HEK293 (cell line): ENCODE measurements at regions not wholly inside any gene's neighbourhood (a gene's known extent, or its start where the extent isn't known, plus 50 kb on each side); places are given as distances from the start of the nearest gene placed in this dataset.

Source experiments
- CTCF ChIA-PET: fragments of 350-600 bp; formaldehyde crosslinking; extraction: SDS; loops from one replicate; lab custom pipeline; 2021; ENCODE audit warnings: antibody characterized with exemption; lab: Yijun Ruan, JAX
- POLR2A ChIA-PET: fragments of 300-600 bp; formaldehyde crosslinking; extraction: SDS; loops from one replicate; lab custom pipeline; 2020; ENCODE audit warnings: antibody characterized with exemption, inconsistent platforms; lab: Yijun Ruan, JAX
- H3K27ac ChIP-seq: fragments of 200-500 bp; sonication (Bioruptor generic); 2 replicates; pipeline ENCODE4 v1.5.1; 2014; ENCODE audit warnings: low read depth, low read length, control low read depth, inconsistent platforms; ENCODE audit errors: extremely low read depth
- H3K36me3 ChIP-seq, 2 experiments: fragments of 200-500 bp in 1 of 2; sonication (Bioruptor generic) in 1 of 2; 1 replicate in 1 of 2; 2 replicates in 1 of 2; pipeline ENCODE4 v1.5.1; 2014 to 2017; ENCODE audit warnings: inconsistent platforms in 2 of 2, low read length in 2 of 2; ENCODE audit not compliant: control insufficient read depth in 2 of 2, insufficient read depth in 1 of 2
- H3K4me1 ChIP-seq: fragments of 200-500 bp; sonication (Bioruptor generic); 2 replicates; pipeline ENCODE4 v1.5.1; 2014; ENCODE audit warnings: mild to moderate bottlenecking, low read length, inconsistent platforms; ENCODE audit not compliant: control insufficient read depth, insufficient read depth
- H3K4me3 ChIP-seq: 2 replicates; pipeline ENCODE4 v1.5.1; 2011; ENCODE audit warnings: low read depth, mild to moderate bottlenecking, control low read depth, low read length, moderate library complexity
- H3K9me3 ChIP-seq: fragments of 200-500 bp; sonication (Bioruptor generic); 2 replicates; pipeline ENCODE4 v1.5.1; 2014; ENCODE audit warnings: low read depth, low read length, inconsistent platforms; ENCODE audit not compliant: control insufficient read depth, insufficient read depth
- GLIS1 ChIP-seq: fragments of 450-650 bp; formaldehyde crosslinking; IDR thresholded peaks from 2 replicates; pipeline ENCODE4 v1.5.1; 2016; ENCODE audit warnings: missing biosample characterization, missing genetic modification characterization
- OSR2 ChIP-seq: fragments of 450-650 bp; formaldehyde crosslinking; IDR thresholded peaks from 2 replicates; pipeline ENCODE4 v1.5.1; 2016; ENCODE audit warnings: missing biosample characterization, missing genetic modification characterization
- PRDM1 ChIP-seq: fragments of 450-650 bp; formaldehyde crosslinking; IDR thresholded peaks from 2 replicates; pipeline ENCODE4; 2016; ENCODE audit warnings: missing biosample characterization, missing genetic modification characterization
- SP3 ChIP-seq: fragments of 450-650 bp; formaldehyde crosslinking; IDR thresholded peaks from 2 replicates; pipeline ENCODE4 v1.5.1; 2016; ENCODE audit warnings: missing biosample characterization, missing genetic modification characterization
- ZBTB1 ChIP-seq: fragments of 450-650 bp; formaldehyde crosslinking; IDR thresholded peaks from 2 replicates; pipeline ENCODE4 v1.5.1; 2016; ENCODE audit warnings: missing biosample characterization, missing genetic modification characterization
- ZFP37 ChIP-seq: fragments of 450-650 bp; formaldehyde crosslinking; IDR thresholded peaks from 2 replicates; pipeline ENCODE4 v1.5.1; 2016; ENCODE audit warnings: missing biosample characterization, missing genetic modification characterization
- ZNF239 ChIP-seq: fragments of 450-650 bp; formaldehyde crosslinking; IDR thresholded peaks from 2 replicates; pipeline ENCODE4 v1.5.1; 2016; ENCODE audit warnings: missing biosample characterization, missing genetic modification characterization
- ZNF266 ChIP-seq: fragments of 450-650 bp; formaldehyde crosslinking; IDR thresholded peaks from 2 replicates; pipeline ENCODE4 v1.5.1; 2016; ENCODE audit warnings: missing biosample characterization, missing genetic modification characterization, low read depth
- ZNF324 ChIP-seq: fragments of 450-650 bp; formaldehyde crosslinking; IDR thresholded peaks from 2 replicates; pipeline ENCODE4 v1.5.1; 2016; ENCODE audit warnings: missing biosample characterization, missing genetic modification characterization
- ZNF792 ChIP-seq: fragments of 450-650 bp; formaldehyde crosslinking; IDR thresholded peaks from 2 replicates; pipeline ENCODE4 v1.5.1; 2016; ENCODE audit warnings: missing biosample characterization, missing genetic modification characterization
- TF ChIP-seq, protein P1 (sequence below): fragments of 450-650 bp; formaldehyde crosslinking; IDR thresholded peaks from 2 replicates; pipeline ENCODE4 v1.5.1; 2016; ENCODE audit warnings: missing biosample characterization, missing genetic modification characterization
- TF ChIP-seq, protein P2 (sequence below): fragments of 450-650 bp; formaldehyde crosslinking; IDR thresholded peaks from 2 replicates; pipeline ENCODE4 v1.5.1; 2016; ENCODE audit warnings: missing biosample characterization, missing genetic modification characterization
- TF ChIP-seq, protein P3 (sequence below): fragments of 450-650 bp; formaldehyde crosslinking; IDR thresholded peaks from 2 replicates; pipeline ENCODE4 v1.5.1; 2016; ENCODE audit warnings: missing biosample characterization, missing genetic modification characterization, low read depth
- TF ChIP-seq, protein P4 (sequence below): fragments of 450-650 bp; formaldehyde crosslinking; IDR thresholded peaks from 2 replicates; pipeline ENCODE4 v1.5.1; 2017; ENCODE audit warnings: missing biosample characterization, missing genetic modification characterization
- TF ChIP-seq, protein P5 (sequence below): IDR thresholded peaks from 2 replicates; pipeline ENCODE4 v1.6.1; 2011; ENCODE audit warnings: mild to moderate bottlenecking, low read depth, low read length, borderline replicate concordance

DNA sequence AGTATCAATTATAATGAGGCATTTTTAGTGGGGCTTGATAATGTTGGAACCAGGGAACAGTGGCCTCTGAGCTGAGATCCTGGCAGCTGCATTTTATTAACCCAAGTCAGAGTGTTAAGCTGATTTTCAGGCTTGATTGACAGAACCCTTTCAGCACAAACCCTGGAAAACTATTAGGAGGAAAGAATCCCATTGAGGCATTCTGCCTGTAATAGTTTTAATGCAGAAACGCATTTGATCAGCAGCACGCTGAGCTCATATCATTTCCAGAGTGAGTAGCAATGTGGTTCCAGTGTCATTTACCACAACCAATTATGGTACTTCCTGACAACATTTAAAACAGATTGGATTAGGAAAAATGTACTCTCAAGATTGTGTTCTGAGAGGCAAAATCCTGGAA, 78.3 kb upstream of the BARHL2 start (continued):
- TF ChIP-seq, protein P1, sequence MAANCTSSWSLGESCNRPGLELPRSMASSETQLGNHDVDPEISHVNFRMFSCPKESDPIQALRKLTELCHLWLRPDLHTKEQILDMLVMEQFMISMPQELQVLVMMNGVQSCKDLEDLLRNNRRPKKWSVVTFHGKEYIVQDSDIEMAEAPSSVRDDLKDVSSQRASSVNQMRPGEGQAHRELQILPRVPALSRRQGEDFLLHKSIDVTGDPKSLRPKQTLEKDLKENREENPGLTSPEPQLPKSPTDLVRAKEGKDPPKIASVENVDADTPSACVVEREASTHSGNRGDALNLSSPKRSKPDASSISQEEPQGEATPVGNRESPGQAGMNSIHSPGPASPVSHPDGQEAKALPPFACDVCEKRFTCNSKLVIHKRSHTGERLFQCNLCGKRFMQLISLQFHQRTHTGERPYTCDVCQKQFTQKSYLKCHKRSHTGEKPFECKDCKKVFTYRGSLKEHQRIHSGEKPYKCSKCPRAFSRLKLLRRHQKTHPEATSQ: no peak
- TF ChIP-seq, protein P2, sequence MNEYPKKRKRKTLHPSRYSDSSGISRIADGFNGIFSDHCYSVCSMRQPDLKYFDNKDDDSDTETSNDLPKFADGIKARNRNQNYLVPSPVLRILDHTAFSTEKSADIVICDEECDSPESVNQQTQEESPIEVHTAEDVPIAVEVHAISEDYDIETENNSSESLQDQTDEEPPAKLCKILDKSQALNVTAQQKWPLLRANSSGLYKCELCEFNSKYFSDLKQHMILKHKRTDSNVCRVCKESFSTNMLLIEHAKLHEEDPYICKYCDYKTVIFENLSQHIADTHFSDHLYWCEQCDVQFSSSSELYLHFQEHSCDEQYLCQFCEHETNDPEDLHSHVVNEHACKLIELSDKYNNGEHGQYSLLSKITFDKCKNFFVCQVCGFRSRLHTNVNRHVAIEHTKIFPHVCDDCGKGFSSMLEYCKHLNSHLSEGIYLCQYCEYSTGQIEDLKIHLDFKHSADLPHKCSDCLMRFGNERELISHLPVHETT (tag by site-specific recombination): no peak
- no peak for TF ChIP-seq ZNF239 (tag by site-specific recombination)
- no peak for TF ChIP-seq ZNF792

DNA sequence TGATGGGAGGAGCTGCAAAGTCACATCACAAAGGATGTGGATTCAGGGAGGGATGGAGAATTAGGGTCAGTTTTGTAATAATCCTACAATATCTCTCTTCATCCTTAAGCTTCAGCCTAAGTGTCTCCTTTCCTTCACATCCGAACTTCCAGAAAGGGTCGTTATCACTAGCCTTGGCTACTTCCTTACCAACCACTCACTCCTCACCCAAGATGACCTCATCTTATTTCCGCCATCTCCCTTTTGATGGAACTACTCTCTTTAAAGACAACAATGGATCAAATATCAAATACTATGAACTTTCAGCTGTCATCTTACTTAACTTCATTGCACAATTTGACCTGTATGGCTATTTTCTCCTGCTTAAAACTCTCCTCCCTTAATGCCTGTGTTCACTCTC, 69.6 kb upstream of the BARHL2 start:
- ChIA-PET POLR2A (no interaction called here), CTCF (no interaction called here)
- no peak overlapping the region for H3K4me3 ChIP-seq
- H3K27ac ChIP-seq: no peak overlapping the region
- TF ChIP-seq, protein P3, sequence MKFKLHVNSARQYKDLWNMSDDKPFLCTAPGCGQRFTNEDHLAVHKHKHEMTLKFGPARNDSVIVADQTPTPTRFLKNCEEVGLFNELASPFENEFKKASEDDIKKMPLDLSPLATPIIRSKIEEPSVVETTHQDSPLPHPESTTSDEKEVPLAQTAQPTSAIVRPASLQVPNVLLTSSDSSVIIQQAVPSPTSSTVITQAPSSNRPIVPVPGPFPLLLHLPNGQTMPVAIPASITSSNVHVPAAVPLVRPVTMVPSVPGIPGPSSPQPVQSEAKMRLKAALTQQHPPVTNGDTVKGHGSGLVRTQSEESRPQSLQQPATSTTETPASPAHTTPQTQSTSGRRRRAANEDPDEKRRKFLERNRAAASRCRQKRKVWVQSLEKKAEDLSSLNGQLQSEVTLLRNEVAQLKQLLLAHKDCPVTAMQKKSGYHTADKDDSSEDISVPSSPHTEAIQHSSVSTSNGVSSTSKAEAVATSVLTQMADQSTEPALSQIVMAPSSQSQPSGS (tag by site-specific recombination): peak; percentile 52; the same call in 1 of the 2 replicates
- TF ChIP-seq PRDM1: 0 out of 2 replicates have a peak, but pooled peaks have one; percentile 13
- no peak for TF ChIP-seq OSR2 (tag by site-specific recombination)
- TF ChIP-seq, all 188 proteins: peak for 2
- Histone ChIP-seq H3K9me3 (no peaks in the 10 kb centered on the region), H3K4me1 (no peaks in the 10 kb centered on the region), H3K36me3 (no peaks in the 10 kb centered on the region)

DNA sequence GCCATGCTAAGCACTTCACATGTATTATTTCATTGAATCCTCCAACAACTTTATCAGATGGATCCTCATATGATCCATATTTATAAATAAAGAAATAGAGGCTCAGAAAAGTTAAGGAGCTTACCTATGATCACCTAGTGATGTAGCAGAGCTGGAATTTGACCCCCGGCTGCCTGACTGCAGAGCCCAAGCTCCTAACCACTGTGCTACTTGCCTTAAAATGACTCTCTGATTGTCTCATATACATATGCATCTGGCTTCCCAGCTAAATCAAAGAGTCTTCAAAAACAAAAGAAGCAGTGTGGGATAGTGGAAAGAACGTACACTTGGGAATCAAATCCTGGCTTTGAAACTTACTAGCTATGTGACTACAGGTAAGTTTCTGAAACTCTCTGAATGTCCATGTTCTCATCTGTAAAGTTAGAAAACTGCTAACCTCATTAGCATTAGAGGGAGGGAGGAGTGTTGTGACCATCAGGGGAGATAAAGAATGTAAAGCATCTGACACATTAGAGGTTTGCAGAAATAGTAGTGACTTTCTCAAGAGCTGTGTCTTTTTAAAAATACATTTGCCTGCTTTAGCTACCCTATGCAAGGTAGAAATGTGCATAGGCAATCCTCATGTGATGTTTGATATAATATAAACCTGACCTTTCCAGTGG, 67.2 kb upstream of the BARHL2 start:
- CTCF ChIA-PET: no interaction called here

DNA sequence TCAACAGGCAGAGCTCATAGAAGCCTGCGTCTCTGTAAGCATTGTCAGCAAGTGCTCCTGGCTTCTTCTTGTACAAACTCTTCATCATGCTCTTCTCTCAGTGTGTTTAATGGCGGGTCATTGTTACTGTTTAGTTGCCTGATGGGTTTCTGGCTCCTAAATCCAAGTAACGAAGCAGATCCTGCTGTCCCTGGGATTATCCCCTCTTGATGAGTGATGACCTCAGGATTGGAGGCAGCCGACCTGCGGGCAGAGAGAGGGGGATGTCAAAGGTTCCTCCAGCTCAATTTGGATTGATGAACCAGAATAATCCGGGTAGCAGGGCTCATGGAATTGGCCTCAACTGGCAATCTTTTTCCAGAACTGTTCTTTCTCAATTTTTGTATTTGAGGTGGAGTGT, 66.1 kb upstream of the BARHL2 start:
- POLR2A ChIA-PET: no interaction called here

More for the DNA sequence above, 67.2 kb upstream of the BARHL2 start:
- H3K36me3 ChIP-seq: no peaks in the 10 kb centered on the region
- H3K4me1 ChIP-seq: no peaks in the 10 kb centered on the region
- H3K4me3 ChIP-seq: no peak overlapping the region
- H3K27ac ChIP-seq: no peak overlapping the region
- H3K9me3 ChIP-seq: no peaks in the 10 kb centered on the region
- TF ChIP-seq ZNF324 (tag by site-specific recombination) (no peak), GLIS1 (tag by site-specific recombination) (no peak), ZNF266 (tag by site-specific recombination) (no peak), ZBTB1 (no peak), ZFP37 (tag by site-specific recombination) (no peak)
- TF ChIP-seq, protein P4, sequence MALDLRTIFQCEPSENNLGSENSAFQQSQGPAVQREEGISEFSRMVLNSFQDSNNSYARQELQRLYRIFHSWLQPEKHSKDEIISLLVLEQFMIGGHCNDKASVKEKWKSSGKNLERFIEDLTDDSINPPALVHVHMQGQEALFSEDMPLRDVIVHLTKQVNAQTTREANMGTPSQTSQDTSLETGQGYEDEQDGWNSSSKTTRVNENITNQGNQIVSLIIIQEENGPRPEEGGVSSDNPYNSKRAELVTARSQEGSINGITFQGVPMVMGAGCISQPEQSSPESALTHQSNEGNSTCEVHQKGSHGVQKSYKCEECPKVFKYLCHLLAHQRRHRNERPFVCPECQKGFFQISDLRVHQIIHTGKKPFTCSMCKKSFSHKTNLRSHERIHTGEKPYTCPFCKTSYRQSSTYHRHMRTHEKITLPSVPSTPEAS: no peak
- POLR2A ChIA-PET: no interaction called here

More for the DNA sequence above, 66.1 kb upstream of the BARHL2 start:
- no peak overlapping the region for H3K27ac ChIP-seq
- CTCF ChIA-PET: no interaction called here
- H3K4me1 ChIP-seq: no peaks in the 10 kb centered on the region
- no peak overlapping the region for H3K4me3 ChIP-seq
- TF ChIP-seq SP3 (tag by site-specific recombination): no peak
- TF ChIP-seq, protein P5, sequence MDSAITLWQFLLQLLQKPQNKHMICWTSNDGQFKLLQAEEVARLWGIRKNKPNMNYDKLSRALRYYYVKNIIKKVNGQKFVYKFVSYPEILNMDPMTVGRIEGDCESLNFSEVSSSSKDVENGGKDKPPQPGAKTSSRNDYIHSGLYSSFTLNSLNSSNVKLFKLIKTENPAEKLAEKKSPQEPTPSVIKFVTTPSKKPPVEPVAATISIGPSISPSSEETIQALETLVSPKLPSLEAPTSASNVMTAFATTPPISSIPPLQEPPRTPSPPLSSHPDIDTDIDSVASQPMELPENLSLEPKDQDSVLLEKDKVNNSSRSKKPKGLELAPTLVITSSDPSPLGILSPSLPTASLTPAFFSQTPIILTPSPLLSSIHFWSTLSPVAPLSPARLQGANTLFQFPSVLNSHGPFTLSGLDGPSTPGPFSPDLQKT: no peak
- H3K9me3 ChIP-seq: no peaks in the 10 kb centered on the region
- H3K36me3 ChIP-seq: no peaks in the 10 kb centered on the region
